Omental fat pad (tissue), 3 donors: ENCODE measurements at regions not wholly inside any gene's neighbourhood (a gene's known extent, or its start where the extent isn't known, plus 50 kb on each side); places are given as distances from the start of the nearest gene placed in this dataset.
"Not testable (repeated sequence)": the region's sequence is repeated elsewhere in the genome, so short reads cannot be mapped to it uniquely, and the experiment has no call there.

ENCODE experiments used
- ATAC-seq: fragments of 150-250 bp; one replicate; pipeline ENCODE4 v1.9.1; 2016; ENCODE audit warnings: mild to moderate bottlenecking, moderate library complexity; ENCODE audit not compliant: low FRiP score
- DNase-seq: peaks from one replicate; pipeline ENCODE4 v3.0.0-alpha.2; 2019; ENCODE audit warnings: low spot score
- CTCF ChIP-seq, 3 donors: fragments of 450-650 bp; IDR thresholded peaks; one replicate each; pipeline ENCODE4 v1.5.1; 2016 to 2017; ENCODE audit warnings: antibody characterized with exemption in 3 of 3, mild to moderate bottlenecking in 3 of 3, moderate library complexity in 2 of 3

- DNase-seq (no peak), ATAC-seq (no peak)
- TF ChIP-seq CTCF (IDR thresholded peaks at IDR 0.05): no peak
Measured at GRCh38 chr14:95770777-95771176, 56.9 kb upstream of the TCL1A start.

GRCh38 chr14:95769976-95770375 is 56.1 kb upstream of the TCL1A start:
- no peak for TF ChIP-seq CTCF (IDR thresholded peaks at IDR 0.05)
- no peak for DNase-seq
- no peak for ATAC-seq

- ATAC-seq, DNase-seq: not testable (repeated sequence)
Measured at GRCh38 chr14:95769431-95769830, 55.5 kb upstream of the TCL1A start.

- ATAC-seq: no peak
- TF ChIP-seq CTCF (IDR thresholded peaks at IDR 0.05): no peak
- DNase-seq: no peak
Measured at GRCh38 chr14:95765051-95765450, 51.1 kb upstream of the TCL1A start.

- DNase-seq: no peak
- TF ChIP-seq CTCF (IDR thresholded peaks at IDR 0.05): no peak
- ATAC-seq: no peak
Measured at GRCh38 chr14:95763875-95764274, 50.0 kb upstream of the TCL1A start.
